Nephron progenitor cell (in vitro differentiated cells): ENCODE measurements at regions not wholly inside any gene's neighbourhood (a gene's known extent, or its start where the extent isn't known, plus 50 kb on each side); places are given as distances from the start of the nearest gene placed in this dataset.

ENCODE experiments used
- DNase-seq: peaks from one replicate; pipeline ENCODE4 v3.0.0; 2021
- H3K27ac Mint-ChIP-seq: 2 replicates; pipeline ENCODE4 v1.8.0; 2021; ENCODE audit warnings: mild to moderate bottlenecking, moderate library complexity, mixed read lengths
- H3K27me3 Mint-ChIP-seq: 2 replicates; pipeline ENCODE4 v1.8.0; 2021; ENCODE audit warnings: mild to moderate bottlenecking, low read depth, mixed read lengths; ENCODE audit not compliant: poor library complexity
- H3K36me3 Mint-ChIP-seq: 2 replicates; pipeline ENCODE4 v1.8.0; 2021; ENCODE audit warnings: low read depth, mixed read lengths
- H3K4me1 Mint-ChIP-seq: 2 replicates; pipeline ENCODE4 v1.8.0; 2021; ENCODE audit warnings: mixed read lengths
- H3K4me3 Mint-ChIP-seq: 2 replicates; pipeline ENCODE4 v1.8.0; 2021; ENCODE audit warnings: mild to moderate bottlenecking, moderate library complexity, mixed read lengths
- H3K9me3 Mint-ChIP-seq: 2 replicates; pipeline ENCODE4 v1.8.0; 2021; ENCODE audit warnings: mild to moderate bottlenecking, moderate library complexity, mixed read lengths
- CTCF ChIP-seq: fragments of 200-600 bp; sonication (generic); IDR thresholded peaks from 2 replicates; pipeline ENCODE4 v1.5.0; 2021; ENCODE audit warnings: antibody characterized with exemption

GRCh38 chr15:26314577-26314976 is 451.4 kb upstream of the ATP10A start:
- H3K9me3 Mint-ChIP-seq, result peaks cover 34% of the 10 kb centered on the region

GRCh38 chr15:26311710-26312236 is 448.6 kb upstream of the ATP10A start:
- no peak overlapping the region for H3K27ac Mint-ChIP-seq
- DNase-seq, result no peak
- H3K9me3 Mint-ChIP-seq, result peaks cover 56% of the 10 kb centered on the region

More at GRCh38 chr15:26314577-26314976, 451.4 kb upstream of the ATP10A start:
- H3K36me3 Mint-ChIP-seq, result no peaks in the 10 kb centered on the region
- no peak for DNase-seq
- no peak overlapping the region for H3K27ac Mint-ChIP-seq
- TF ChIP-seq CTCF, result no peak
- no peak overlapping the region for H3K4me3 Mint-ChIP-seq
- no peaks in the 10 kb centered on the region for H3K4me1 Mint-ChIP-seq
- H3K27me3 Mint-ChIP-seq, result peaks cover 5% of the 10 kb centered on the region

GRCh38 chr15:26298659-26299170 is 435.6 kb upstream of the ATP10A start:
- H3K4me1 Mint-ChIP-seq, result peaks cover 20% of the 10 kb centered on the region
- no peak overlapping the region for H3K4me3 Mint-ChIP-seq
- H3K27ac Mint-ChIP-seq, result no peak overlapping the region
- H3K9me3 Mint-ChIP-seq, result peaks cover 10% of the 10 kb centered on the region
- TF ChIP-seq CTCF, result no peak
- H3K36me3 Mint-ChIP-seq, result no peaks in the 10 kb centered on the region
- H3K27me3 Mint-ChIP-seq, result peaks cover 3% of the 10 kb centered on the region
- DNase-seq, result no peak

More at GRCh38 chr15:26311710-26312236, 448.6 kb upstream of the ATP10A start:
- Mint-ChIP-seq H3K4me1 (no peaks in the 10 kb centered on the region), H3K27me3 (peaks cover 2% of the 10 kb centered on the region), H3K4me3 (no peak overlapping the region), H3K36me3 (no peaks in the 10 kb centered on the region)
- no peak for TF ChIP-seq CTCF

- Mint-ChIP-seq H3K36me3 (no peaks in the 10 kb centered on the region), H3K9me3 (peaks cover 10% of the 10 kb centered on the region), H3K27ac (no peak overlapping the region)
Observed at GRCh38 chr15:26298010-26298658, 435.0 kb upstream of the ATP10A start.

GRCh38 chr15:26295336-26296085 is 432.4 kb upstream of the ATP10A start:
- peaks cover 20% of the 10 kb centered on the region for H3K4me1 Mint-ChIP-seq
- no peak overlapping the region for H3K4me3 Mint-ChIP-seq
- H3K9me3 Mint-ChIP-seq, result peaks cover 18% of the 10 kb centered on the region
- H3K27ac Mint-ChIP-seq, result no peak overlapping the region
- DNase-seq, result no peak
- no peaks in the 10 kb centered on the region for H3K36me3 Mint-ChIP-seq
- no peak for TF ChIP-seq CTCF
- H3K27me3 Mint-ChIP-seq, result peaks cover 7% of the 10 kb centered on the region

More at GRCh38 chr15:26298010-26298658, 435.0 kb upstream of the ATP10A start:
- Mint-ChIP-seq H3K27me3 (peaks cover 4% of the 10 kb centered on the region), H3K4me1 (peaks cover 20% of the 10 kb centered on the region), H3K4me3 (no peak overlapping the region)
- no peak for TF ChIP-seq CTCF
- DNase-seq, result no peak
